ENCODE measurements at regions not wholly inside any gene's neighbourhood (a gene's known extent, or its start where the extent isn't known, plus 50 kb on each side); places are given as distances from the start of the nearest gene placed in this dataset.

DNA sequence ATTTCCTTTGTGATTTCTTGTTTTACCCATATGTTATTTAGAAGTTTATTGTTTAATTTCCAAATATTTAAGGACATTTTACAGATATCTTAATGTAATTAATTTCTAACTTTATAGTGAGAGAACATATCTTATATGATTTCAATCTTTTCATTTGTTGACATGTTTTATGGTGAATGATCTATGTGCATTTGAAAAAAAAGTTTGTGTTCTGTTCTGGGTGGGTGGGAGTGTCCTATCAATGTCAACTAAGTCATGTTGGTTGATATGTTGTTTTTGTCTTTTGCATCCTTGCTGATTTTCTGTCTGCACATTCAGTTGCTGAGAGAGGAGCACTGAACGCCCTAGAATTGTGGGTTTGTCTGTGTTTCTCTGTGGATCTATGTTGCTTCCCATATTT lies 50.3 kb upstream of the CBFA2T3 start:
- DNase-seq = no peak

DNA sequence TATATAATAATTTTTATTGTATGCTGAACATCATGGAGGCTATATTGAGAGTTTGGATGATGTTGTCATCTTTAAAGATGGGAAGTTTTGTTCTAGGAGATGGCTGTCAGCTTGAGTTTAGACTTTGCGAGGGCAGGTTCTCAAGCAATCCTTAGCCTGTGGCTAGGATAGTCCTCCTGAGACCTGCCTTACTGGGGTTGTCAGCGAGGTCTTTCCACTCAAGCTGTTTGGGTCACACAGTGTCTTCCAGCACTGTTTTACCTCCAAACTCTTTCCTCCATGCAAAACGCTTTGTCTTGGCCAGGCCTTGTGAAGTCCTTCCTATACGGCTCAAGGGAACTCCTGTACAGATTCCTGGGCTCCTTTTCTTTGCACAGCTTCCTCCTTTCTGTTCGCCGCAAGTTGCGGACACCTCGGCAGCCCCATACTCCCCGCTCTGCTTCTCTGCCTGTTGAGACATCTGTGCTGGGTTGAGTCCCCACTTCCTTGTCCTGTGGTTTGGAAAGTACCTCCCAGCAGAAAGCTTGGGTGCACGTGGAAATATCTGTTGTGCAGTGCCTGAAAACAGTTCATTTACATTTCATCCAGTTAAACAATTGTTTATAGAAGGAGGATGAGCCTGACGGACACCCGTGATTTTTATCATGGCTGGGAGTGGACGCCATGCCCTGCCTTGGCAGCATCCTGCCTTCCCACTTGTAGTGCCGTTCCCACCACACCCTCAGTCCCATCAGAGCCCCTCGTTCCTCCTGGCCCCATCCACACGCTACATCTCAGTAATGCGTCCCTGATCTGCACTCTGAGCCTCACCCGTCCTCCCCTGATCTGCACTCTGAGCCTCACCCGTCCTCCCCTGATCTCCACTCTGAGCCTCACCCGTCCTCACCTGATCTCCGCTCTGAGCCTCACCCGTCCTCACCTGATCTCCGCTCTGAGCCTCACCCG lies 55.0 kb upstream of the CBFA2T3 start:
- DNase-seq = no peak

DNA sequence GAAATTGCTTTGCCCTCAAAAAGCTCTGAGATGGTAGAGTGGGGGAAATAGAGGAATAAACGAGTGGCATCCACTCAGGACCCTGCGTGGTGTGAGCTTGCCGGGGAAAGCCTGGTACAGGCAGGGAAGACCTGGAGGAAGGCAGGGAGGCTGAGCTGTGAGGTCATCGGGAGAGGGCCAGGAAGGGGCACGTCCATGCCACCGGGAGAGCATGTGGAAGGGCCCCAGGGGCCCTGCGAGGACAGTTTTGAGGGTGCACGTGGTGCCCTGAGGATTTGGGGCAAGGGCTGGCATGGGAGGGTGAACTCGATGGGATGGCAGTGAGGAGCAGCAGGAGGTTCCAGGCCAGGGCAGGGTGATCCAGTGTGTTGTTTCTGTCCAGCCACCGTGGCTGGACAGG lies 56.3 kb upstream of the CBFA2T3 start:
- no peak for DNase-seq

DNA sequence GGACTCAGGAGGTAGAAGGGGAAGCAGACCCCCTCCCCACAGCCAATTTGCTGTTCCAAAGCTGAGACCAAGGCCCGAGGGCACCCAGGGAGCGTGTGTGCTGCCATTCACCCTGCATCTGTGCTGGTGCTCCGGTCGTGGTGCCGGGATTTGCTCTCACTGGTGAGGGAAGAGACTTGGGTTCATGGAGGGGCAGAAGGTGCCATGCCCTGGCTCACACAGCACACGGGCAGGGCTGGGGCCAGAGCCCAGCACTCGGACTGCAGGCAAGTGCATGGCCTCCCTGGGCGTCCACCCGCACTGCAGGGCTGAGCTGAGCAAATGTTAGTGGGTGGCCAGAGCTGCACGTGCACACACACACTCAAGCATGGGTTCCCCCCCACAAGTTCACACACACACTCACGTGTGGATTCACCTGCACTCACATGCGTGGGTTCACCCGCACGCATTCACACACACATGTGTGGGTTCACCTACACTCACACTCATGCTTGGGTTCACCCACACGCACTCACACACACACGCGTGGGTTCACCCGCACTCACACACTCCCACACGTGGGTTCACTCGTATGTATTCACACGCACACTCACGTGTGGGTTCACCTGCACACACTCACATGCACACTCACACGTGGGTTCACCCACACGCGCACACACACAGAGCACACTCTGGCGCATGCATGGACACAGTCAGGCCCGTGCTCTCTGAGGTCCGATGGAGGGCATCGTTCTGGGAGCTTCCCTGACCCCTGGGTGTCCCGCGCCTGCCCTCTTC lies 57.0 kb upstream of the CBFA2T3 start:
- no peak for DNase-seq

DNA sequence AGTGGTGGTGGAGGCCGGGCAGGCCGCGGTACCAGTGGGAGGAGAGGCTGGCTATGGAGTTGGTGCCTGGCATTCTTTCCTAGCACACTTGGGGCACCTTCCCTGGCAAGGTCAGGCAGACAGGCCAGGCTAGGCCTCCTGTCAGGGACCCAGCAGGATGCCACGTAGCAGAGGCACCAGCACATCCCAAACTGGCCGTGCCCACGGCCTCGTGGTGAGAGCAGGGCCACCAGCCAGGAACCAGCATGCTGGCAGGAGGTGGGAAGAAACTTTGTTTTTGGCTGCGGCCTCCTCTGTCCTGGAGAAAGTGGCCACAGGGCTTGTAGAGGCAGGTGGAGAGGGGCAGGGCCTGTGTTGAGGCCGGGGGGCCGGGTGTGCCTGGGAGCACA lies 57.6 kb upstream of the CBFA2T3 start:
- DNase-seq = no peak

DNA sequence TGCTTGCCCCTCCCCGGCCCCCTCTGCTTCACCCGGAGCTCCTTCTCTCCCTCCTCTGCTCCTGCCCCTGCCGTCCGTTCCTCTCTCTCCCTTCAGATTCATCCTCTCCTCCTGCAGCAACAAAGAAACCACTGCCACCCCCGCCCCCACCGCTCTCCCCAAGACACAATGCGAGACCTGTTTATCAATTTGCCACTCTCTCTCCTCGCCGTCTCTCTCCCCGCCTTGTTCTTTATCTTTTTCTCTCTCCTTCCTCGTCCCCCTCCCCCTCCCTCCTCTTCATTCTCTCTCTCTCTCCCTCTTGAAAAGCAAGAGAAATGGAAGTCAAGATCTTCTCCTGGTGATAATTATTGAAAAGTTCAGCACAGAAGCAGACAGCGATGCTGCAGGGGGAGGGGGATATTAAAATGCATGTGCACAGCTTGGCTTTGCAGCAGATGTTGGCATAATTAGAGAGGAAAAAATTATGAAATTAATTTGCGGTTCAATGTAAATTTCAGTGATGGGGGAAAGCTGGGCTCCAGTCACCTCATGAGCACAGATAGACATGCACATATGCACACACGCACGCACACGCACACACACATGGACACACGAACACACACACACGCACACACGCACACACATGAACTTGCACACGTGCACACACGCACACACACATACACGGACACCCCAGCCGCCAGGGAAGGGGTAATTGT lies 58.1 kb upstream of the CBFA2T3 start:
- no peak for DNase-seq

DNA sequence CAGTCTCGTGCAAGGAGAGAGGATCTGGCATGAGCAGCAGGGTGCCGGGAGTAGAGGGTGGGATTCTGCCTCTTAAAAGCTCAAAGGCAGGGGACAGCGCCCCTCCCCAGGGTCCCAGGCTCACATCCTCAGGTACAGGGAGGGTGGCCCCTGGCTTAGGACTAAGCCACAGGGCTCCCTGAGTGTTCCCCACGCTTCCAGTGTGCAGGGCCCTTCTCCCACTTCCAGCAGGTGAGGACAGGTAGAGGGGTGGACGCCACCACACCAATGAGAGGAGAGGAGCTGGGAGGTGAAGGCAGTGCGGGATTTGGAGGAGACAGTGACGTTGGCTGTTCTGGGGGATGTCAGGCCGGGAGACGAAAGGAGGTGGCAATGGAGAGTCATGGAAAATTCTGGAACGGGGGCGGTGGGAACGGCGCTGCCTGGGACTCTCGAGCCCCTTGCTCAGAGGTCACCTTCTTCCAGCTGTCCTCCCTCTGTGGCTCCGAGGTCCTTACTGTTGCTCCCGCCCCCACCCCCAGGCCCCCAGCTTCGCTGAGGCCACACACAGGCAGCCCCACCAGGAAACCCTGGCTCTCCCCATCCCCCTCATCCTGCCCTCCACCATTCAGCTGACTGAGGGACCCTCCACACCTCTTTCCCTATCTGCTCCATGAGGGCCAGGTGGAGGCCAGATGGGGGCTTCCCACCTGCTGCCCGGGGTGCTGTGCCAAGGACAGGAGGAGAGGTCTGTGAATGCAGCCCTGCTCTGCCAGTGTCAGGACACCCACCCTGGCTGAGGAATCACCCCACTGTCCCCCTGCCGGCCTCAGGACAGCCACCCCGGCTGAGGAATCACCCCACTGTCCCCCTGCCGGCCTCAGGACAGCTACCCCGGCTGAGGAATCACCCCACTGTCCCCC lies 57.7 kb upstream of the ACSF3 start:
- no peak for DNase-seq

DNA sequence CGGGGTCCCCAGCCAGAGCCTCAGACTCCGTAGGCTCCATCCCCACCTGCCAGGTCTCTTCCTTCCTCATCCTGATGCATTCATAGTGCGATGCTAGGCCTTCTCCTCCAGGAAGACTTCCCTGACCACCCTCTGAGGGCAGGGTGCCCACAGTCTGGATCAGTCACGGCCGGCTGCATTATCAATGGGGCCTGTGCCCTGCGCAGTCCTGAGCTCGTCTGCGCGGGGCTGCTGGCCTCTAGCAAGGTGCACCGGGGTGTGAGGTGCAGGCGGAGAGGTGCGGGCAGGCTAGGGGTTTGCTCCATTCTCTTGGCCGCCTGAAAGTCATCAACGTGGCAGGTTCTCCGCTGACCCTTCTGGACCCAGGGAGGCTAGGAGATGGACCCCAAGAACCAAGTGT lies 56.9 kb upstream of the ACSF3 start:
- DNase-seq = no peak

DNA sequence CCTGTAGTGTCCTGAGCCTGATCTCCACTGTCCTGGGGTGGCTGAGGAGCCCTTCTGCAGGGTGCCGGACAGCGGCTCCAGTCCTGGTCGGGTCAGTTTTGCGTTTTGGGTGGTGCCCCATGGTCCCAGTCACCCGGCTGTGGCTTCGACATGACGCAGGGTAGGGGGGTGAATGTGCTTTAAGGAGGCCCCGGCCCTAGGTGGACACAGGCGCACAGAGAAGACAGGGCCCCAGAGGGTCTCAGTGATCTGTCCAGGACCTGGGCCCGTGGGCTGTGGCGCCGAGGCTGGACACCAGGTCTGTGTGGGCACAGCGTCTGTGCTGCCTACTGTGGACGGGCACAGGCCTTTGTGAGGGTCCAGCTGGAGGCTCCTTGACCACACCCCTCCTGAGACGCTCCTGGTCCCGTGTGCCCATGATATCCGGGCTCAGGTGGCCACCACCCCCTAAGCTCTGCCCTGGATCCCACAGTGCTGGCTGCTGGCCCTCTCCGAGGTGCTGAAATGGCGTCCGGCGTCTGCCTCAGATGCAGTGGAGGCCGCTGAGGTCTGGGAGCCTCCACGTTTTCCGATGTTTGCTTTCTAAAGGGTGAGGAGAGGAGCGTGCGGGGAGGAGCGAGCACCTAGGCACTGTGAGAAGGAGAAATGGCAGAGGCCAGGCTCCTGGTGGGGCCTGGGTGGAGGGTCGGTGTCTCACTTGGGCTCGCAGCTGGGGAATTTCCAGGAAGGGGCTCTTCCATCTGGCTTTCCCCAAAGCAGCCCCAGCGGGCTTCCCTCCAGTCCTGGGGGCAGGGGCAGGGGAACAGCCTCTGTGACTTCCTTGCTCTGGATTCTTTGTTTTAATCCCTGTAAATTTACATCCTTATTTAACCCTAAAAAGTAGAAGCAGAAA lies 56.1 kb upstream of the ACSF3 start:
- peak; percentile 77 for DNase-seq

DNA sequence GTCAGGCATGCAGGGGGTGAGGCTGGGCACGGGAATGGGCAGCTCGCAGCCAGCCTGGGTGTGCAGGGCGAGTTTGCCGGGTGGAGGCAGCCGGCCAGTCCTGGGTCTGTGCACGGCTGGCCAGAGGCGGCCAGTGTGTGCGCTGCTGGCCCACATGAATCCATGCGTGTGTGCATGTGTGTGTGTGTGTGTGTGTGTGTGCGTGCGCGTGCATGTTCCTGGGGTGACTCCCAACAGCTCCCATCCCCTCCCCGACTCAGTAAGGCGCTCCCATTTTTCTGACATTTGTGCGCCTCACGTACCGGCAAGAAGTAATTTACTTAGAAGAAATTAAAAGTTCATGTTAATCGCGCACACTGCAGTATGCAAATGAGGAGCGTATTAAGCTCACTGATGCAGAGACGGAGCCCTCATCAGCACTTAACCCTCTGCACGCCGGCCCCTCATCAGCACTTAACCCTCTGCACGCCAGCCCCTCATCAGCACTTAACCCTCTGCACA lies 55.4 kb upstream of the ACSF3 start:
- DNase-seq = no peak

DNA sequence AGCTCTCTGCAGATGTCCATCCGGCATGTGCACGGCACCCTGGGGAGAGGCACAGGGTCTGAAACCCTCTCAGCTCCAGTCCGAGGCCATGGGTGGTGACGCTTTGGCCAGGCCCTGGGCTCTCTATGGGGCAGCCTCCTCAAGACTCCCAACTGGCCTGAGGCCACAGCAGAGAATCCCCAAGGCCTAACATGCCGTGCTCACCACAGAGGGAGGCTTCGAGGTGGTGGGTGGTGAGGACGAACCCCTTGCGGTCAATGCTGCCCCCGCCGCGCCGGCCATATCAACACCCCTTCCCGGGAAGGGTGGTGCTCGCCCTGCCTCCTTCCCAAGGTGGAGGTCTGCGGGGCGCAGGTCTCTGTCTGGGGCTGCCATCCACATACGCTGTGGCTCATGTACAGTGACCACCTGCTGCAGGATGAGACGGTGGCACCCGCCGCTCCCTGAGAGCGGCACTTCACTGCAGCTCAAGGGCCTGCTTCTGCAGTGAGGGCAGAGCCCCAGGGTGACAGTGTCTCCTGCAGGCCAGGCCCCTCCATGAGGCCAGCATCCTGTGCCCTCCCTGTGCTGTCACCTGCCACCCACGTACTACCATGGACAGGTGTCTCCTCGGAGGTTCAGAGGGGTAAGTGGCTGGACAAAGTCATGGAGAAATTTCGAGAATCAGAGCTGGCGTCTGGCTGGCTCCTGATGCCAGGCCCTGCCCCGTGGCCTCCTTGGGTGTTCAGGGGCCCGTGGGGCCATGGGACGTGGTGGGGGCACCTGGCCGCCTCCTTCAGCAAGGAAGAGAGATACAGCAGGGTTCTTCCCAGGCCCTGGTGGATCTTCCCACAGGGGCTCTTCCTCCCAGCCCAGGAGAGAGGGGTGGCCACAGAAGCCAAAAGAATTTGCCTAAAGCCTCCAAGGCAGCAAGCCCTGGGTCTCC lies 54.6 kb upstream of the ACSF3 start:
- no peak for DNase-seq

DNA sequence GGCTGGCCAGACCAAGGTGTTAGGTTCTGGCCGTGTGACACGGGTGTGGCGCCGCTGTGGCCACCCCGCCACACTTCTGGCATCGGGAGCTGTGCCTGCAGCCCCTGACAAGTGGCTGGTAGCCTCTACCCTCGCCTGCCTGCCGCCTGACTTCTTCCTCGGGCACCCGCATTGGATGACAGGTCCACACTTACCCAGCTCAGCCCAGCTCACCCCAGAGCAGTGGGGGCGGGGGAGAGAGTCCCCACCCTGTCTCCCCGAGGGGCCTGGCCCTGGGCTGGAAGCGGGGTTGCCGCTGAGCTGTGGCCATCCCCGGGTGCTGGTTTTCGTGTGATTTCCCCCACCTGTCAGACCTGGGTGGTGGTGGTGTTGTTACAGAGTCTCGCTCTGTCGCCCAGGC lies 53.9 kb upstream of the ACSF3 start:
- no peak for DNase-seq

DNA sequence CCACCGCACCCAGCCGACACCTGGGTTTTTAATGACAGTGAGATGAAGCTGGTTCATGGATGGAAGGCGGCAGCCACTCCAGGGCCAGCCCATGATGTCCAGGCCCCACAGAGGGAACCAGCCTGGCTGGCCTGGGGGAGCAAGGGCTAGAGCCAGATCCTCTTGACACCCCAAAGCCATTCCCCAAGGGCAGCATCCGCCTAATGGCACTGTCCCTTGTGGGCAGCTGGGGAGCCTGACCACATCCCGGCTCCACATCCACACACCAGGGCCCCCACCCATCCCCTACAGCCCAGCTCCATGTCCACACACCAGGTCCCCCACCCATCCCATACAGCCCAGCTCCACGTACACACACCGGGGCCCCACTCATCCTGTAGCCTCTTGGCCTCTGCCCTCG lies 53.3 kb upstream of the ACSF3 start:
- DNase-seq = no peak

DNA sequence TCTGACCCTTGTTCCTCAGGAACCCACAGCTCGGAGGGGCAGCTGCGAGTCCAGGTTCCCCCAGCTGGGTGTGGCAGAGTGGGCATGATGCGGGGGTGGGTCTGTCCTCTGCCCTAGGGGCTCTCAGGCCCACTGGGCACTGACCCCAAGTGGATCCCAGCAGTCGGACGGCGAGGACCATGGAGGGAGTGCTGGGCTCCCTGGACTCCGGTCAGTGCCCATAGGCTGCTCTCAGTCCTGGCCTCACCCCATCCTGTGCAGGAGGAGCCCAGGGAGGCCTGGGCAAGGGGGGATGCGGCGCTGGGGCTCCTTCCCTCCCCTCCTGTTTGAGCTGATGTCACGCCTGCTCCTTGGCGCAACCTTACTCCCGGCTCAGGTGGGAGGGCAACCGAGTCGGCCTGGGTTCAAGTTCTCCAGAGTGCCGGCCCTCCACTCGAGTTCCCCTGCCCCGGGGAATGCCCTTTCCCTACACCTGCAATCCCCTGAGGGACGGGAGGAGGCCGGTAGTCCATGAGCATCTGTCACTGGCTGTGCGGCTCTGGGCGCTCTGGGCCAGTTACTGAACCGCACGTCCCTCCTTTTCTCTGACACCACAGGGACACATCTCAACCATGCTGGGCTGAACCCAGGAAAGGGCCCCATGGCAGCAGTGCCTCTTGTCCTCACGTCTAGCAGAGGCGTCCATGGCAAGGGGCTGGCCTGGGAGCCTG lies 52.6 kb upstream of the ACSF3 start:
- no peak for DNase-seq

DNA sequence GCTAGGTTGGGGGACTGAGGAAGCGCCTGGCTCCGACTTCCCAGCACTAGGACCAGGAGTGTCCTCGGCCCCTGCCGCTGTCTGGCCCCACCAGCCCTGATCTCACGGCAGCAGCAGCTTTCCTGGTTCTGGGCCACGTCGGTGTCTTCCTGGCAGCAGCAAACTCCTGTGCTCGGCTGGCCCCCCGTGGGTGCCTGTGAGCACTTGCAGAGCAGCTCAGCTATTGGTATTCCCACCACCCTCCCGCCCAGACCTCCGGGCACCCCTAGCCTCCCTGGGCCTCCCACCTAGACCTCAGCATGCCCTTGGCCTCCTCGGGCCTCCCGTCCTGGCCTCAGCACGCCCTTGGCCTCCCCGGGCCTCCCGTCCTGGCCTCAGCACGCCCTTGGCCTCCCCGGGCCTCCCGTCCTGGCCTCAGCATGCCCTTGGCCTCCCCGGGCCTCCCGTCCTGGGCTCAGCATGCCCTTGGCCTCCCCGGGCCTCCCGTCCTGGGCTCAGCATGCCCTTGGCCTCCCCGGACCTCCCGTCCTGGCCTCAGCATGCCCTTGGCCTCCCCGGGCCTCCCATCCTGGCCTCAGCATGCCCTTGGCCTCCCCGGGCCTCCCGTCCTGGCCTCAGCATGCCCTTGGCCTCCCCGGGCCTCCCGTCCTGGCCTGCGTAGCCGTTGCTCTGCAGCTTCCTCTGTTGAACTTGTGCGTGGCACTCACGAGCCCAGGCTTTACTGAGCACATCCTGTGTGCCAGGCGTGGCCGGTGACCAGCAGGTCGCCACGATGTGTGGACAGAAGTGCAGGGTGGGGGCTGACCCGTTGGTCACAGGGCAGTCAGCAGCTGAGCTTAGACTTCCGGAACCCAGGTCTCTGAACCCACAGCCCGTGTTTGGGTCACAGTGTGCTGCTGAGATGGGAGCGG lies 51.8 kb upstream of the ACSF3 start:
- DNase-seq = no peak

DNA sequence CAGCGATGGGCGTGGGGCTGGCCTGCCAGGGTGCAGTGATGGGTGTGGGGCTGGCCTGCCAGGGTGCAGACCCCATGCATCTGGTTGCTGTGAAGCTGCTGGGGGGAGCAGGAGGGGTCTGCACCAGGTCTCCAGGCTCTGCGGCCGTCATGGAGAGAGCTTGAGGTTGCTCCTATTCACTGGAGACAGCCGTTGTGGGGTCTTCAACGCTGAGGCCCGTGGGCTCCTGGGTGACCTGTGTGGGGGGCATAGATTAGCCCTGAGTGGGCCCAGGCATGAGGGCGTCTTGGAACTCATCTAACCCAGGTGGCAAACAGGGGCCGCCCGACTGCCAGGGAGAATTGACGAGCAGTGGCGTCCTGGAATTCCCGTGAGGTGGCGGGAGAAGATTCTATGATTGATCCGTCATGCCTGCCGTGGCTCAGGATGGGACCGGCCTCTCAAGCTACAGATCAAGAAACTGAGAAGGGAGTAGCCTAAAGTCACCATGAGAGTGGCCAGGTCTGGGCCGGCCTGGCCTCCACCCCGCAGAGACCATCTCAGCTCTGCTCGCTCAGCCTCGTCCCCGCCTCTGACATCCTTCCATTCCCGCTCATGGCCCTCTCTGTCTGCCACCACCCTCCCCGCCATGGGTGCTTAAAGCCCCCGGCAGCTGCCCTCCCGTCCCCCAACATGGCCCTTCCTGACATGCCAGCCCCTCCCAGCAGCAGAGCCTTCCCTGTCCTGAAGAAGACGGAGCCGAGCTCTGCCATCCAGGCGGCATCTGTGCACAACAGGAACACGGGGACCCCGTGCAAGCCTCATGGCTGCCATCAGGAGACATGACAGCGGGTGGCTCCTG lies 50.7 kb upstream of the ACSF3 start:
- DNase-seq = no peak

All from renal pelvis (tissue), 1 donor.